Mesothelial cell of epicardium (in vitro differentiated cells): ENCODE measurements at regions not wholly inside any gene's neighbourhood (a gene's known extent, or its start where the extent isn't known, plus 50 kb on each side); places are given as distances from the start of the nearest gene placed in this dataset.

Experiments used
- DNase-seq, 2 experiments: peaks; one replicate each; pipeline ENCODE4 v3.0.0; 2021; ENCODE audit warnings: low spot score in 2 of 2; ENCODE audit not compliant: unreplicated experiment in 2 of 2
- H3K27ac Mint-ChIP-seq: 2 replicates; pipeline ENCODE4 v1.8.0; 2021; ENCODE audit warnings: mixed read lengths
- H3K27me3 Mint-ChIP-seq: 2 replicates; pipeline ENCODE4 v1.8.0; 2021; ENCODE audit warnings: low read depth, mixed read lengths
- H3K36me3 Mint-ChIP-seq: 2 replicates; pipeline ENCODE4 v1.8.0; 2021; ENCODE audit warnings: mixed read lengths
- H3K4me1 Mint-ChIP-seq: 2 replicates; pipeline ENCODE4 v1.8.0; 2021; ENCODE audit warnings: mixed read lengths
- H3K4me3 Mint-ChIP-seq: 2 replicates; pipeline ENCODE4 v1.8.0; 2021; ENCODE audit warnings: mild to moderate bottlenecking, moderate library complexity, mixed read lengths
- H3K9me3 Mint-ChIP-seq: 2 replicates; pipeline ENCODE4 v1.8.0; 2021; ENCODE audit warnings: mixed read lengths
- TF ChIP-seq, protein P1 (sequence below): fragments of 200-600 bp; sonication (generic); IDR thresholded peaks from one replicate; pipeline ENCODE4 v1.5.0; 2021; ENCODE audit warnings: antibody characterized with exemption; ENCODE audit not compliant: unreplicated experiment

DNA sequence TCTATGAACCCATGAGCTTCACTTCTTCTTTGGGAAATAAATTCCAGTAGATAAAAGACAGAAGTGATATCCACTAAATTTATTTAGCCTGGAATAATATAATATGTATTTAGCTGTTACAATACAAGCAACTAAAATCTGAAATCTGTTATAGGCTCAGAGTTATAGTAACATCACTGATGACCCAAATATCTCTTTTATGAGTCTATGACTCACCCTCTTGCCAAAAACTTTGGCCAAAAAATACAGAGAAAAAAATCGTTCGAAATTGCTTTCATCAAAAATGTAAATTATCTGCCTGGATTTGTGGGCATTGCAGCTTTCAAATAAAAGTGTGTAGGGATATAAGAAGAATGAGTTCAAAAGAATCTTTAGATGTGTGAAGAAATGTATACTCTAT is 89.4 kb upstream of the DKK2 start:
- Mint-ChIP-seq H3K36me3 (no peaks in the 10 kb centered on the region), H3K27ac (no peak overlapping the region), H3K27me3 (peaks cover 1% of the 10 kb centered on the region), H3K4me1 (peaks cover 49% of the 10 kb centered on the region), H3K4me3 (no peak overlapping the region), H3K9me3 (no peaks in the 10 kb centered on the region)
- no peak for DNase-seq
- TF ChIP-seq, protein P1, sequence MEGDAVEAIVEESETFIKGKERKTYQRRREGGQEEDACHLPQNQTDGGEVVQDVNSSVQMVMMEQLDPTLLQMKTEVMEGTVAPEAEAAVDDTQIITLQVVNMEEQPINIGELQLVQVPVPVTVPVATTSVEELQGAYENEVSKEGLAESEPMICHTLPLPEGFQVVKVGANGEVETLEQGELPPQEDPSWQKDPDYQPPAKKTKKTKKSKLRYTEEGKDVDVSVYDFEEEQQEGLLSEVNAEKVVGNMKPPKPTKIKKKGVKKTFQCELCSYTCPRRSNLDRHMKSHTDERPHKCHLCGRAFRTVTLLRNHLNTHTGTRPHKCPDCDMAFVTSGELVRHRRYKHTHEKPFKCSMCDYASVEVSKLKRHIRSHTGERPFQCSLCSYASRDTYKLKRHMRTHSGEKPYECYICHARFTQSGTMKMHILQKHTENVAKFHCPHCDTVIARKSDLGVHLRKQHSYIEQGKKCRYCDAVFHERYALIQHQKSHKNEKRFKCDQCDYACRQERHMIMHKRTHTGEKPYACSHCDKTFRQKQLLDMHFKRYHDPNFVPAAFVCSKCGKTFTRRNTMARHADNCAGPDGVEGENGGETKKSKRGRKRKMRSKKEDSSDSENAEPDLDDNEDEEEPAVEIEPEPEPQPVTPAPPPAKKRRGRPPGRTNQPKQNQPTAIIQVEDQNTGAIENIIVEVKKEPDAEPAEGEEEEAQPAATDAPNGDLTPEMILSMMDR: no peak

DNA sequence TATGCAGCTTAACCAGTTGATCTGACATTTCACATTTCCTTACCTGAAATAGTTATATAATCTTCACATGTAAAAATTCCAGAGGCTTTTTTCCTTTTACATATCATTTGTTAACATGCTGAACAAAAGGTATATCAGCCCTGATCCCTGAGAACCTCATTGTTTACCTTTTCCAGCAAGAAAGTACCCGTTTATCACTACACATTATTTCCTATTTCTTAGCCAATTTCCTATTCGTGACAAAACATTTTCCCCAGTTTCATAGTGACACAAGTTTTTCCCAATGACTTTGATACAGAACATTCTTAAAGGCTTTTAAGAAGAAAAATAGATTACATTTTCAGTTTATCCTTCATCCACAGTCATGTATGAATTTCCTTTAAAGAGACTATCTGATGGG is 86.6 kb upstream of the DKK2 start:
- Mint-ChIP-seq H3K4me3 (no peak overlapping the region), H3K27me3 (peaks cover 13% of the 10 kb centered on the region), H3K36me3 (peaks cover 2% of the 10 kb centered on the region), H3K4me1 (peaks cover 45% of the 10 kb centered on the region), H3K9me3 (no peaks in the 10 kb centered on the region), H3K27ac (no peak overlapping the region)
- DNase-seq: no peak
- TF ChIP-seq, protein P1: no peak

DNA sequence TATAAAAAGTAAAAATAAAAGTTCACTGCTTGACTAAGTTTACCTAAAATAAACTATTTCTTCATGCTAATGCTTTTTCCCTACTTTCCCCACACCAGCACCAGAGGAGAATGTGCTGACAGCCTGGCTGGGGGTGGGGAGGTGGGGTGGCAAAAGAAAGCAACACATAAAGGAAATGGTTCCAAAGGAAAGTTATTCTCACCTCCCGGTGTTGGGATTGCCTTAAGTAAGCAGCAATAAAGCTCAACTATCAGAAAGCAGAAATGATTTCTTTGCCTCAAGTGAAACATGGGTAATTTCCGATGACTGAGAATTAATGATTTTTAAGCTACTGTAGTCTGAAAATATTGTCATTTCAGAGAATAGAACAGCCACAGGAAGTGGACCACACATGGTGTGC is 84.5 kb upstream of the DKK2 start:
- DNase-seq: no peak
- Mint-ChIP-seq H3K27ac (no peak overlapping the region), H3K36me3 (peaks cover 2% of the 10 kb centered on the region), H3K27me3 (peaks cover 19% of the 10 kb centered on the region), H3K4me1 (peaks cover 34% of the 10 kb centered on the region), H3K4me3 (no peak overlapping the region), H3K9me3 (peaks cover 7% of the 10 kb centered on the region)
- TF ChIP-seq, protein P1: no peak

DNA sequence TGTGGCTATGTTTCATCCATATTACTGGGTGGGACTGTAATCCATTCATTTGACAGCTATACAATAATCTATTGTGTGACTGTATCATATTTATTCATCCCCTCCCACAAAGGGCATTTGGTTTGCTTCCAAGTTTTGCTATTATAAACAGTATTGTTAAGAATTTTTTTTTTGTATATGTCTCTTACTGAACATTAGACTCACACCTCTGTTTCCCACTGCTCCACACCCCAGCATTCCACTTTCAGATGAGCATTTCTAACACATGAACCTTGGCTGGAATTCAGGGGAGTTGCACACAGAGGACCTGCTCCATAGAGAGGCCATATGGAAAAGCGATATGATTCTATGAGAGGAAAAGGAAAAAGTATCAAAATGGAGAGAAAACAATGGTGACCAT is 81.6 kb upstream of the DKK2 start:
- no peak for DNase-seq
- peaks cover 14% of the 10 kb centered on the region for H3K9me3 Mint-ChIP-seq
- H3K36me3 Mint-ChIP-seq: peaks cover 3% of the 10 kb centered on the region
- TF ChIP-seq, protein P1: no peak
- H3K27ac Mint-ChIP-seq: no peak overlapping the region
- H3K4me3 Mint-ChIP-seq: no peak overlapping the region
- H3K27me3 Mint-ChIP-seq: peaks cover 23% of the 10 kb centered on the region
- peaks cover 33% of the 10 kb centered on the region for H3K4me1 Mint-ChIP-seq

DNA sequence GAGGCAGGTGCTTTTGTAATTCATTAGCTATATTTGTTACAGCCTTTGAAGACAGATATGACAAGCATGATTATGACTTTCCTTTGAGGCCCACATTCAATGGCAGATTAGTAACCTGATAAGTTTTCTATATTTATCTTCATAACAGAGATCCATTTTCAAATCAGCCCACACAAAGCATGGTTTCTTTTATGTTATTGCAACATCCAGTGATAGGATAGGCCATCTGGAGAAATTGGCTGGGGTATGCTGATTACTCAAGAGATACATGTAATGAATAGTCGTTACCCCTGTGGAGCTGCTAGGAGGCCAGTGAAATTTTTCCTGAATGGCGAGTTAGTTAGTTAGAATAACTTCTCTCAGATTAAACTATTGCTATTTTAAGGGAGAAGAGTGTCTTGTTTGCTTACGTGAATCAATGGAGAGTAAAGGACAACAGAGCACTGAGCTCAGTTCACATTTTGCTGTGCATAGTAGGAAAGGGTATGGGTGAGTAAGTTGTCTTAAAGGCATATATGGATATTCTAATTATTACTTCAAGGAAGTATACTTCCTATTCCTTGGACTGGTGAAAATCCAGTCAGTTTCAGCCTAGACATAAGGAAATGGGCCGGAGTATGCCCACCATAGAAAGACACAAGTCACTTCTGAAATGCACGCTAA is 79.2 kb upstream of the DKK2 start:
- Mint-ChIP-seq H3K27me3 (peaks cover 24% of the 10 kb centered on the region), H3K27ac (peak overlapping the region; percentile 37), H3K36me3 (peaks cover 7% of the 10 kb centered on the region), H3K9me3 (peaks cover 27% of the 10 kb centered on the region), H3K4me3 (no peak overlapping the region), H3K4me1 (peaks cover 19% of the 10 kb centered on the region)
- DNase-seq: no peak
- TF ChIP-seq, protein P1: no peak

DNA sequence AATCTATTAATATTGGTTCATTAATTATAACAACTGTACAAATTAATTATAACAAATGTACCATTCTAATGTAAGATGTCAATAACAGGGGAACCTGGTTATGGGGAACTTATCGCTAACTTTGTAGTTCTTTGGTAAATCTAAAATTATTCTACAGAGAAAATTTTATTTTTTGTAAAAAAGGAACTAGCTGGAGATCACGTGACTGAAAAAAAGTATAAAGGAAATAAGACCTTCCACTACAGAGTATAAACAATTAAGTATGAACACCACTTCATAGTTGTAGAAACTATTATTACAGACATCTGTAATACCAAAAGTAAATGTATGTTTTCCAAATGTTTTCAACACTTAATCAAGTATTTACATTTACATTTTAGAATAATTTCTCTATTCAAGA is 77.9 kb upstream of the DKK2 start:
- peaks cover 30% of the 10 kb centered on the region for H3K27me3 Mint-ChIP-seq
- peaks cover 7% of the 10 kb centered on the region for H3K36me3 Mint-ChIP-seq
- H3K9me3 Mint-ChIP-seq: peaks cover 34% of the 10 kb centered on the region
- H3K4me3 Mint-ChIP-seq: no peak overlapping the region
- H3K27ac Mint-ChIP-seq: no peak overlapping the region
- no peak for DNase-seq
- TF ChIP-seq, protein P1: no peak
- H3K4me1 Mint-ChIP-seq: peaks cover 13% of the 10 kb centered on the region
